ENCODE measurements at regions not wholly inside any gene's neighbourhood (a gene's known extent, or its start where the extent isn't known, plus 50 kb on each side); places are given as distances from the start of the nearest gene placed in this dataset. TPM values are rescaled to one million over a fixed set of nuclear protein-coding genes. Genes with fewer than 3 reads are reported as not detected.
A peak's percentile ranks its signal among the peaks of the same experiment; 100 is the strongest.

DNA sequence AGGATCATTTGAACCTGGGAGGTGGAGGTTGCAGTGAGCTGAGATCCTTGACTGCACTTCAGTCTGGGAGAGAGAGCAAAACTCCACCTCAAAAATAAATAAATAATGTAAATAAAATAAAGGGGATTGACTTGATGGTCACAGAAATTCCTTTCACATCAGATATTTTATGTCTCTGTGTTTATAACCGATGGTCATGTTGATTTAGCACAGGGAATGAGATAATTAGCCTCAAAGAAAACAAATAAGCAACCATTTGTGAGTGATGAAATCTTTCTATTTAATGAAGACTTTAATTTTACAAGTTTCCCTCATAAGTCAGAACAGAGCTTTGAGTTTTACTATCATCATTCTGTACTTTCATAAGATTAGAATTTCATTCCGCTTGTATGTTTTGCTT, 64.8 kb upstream of the NUPR2 start:
- no peak for DNase-seq
- Histone ChIP-seq H4K20me1 (ENCODE audit: insufficient read depth) (no peaks in the 10 kb centered on the region), H3K4me3 (no peak overlapping the region), H3K36me3 (ENCODE audit: low read depth) (no peaks in the 10 kb centered on the region), H3K4me2 (ENCODE audit: unreplicated experiment) (no peak overlapping the region), H3K9me3 (ENCODE audit: low read depth) (no peaks in the 10 kb centered on the region), H3K79me2 (ENCODE audit: insufficient read depth) (no peaks in the 10 kb centered on the region), H3K27me3 (replicated peaks; ENCODE audit: insufficient read depth) (no peaks in the 10 kb centered on the region), H3K27ac (no peak overlapping the region), H3K4me1 (ENCODE audit: insufficient read depth) (no peaks in the 10 kb centered on the region), H3F3A (ENCODE audit: insufficient read depth) (no peaks in the 10 kb centered on the region), H3K9ac (no peak overlapping the region), H2AFZ (no peak overlapping the region), H3K9me2 (ENCODE audit: insufficient read depth) (no peaks in the 10 kb centered on the region)
- in situ Hi-C loops (cut with MboI), result no loop called here
- TF ChIP-seq EZH2 (IDR thresholded peaks at IDR 0.05; ENCODE audit: insufficient read depth, poor library complexity, severe bottlenecking) (no peak), EZH2phosphoT487 (IDR thresholded peaks at IDR 0.05; ENCODE audit: insufficient read depth, low read depth) (no peak)
- 23% methylated on average over 2 of the region's 2 CpGs for WGBS, 2 experiments (ENCODE audit: low coverage in 1 of 2, low lambda C conversion rate in 2 of 2, missing lambda C conversion rate in 2 of 2)

DNA sequence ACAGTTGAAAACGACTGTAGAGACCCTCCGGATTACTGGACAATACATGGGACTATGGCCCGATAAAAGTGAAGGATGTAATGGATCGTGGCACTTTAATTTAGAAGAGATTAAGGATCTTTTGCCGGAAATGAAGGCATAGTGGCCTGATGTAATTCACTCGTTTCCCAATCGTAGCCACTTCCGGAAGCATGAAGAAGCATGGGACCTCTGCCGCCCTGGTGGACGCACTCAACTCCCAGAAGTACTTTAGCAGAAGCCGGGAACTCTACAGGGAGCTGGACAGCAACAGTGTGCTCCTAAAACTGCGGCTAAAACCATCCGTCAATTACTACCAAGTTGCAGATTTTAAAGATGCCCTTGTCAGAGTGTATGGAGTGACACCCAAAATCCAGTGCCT, 59.6 kb upstream of the NUPR2 start:
- Histone ChIP-seq H3K9me3 (ENCODE audit: low read depth) (no peaks in the 10 kb centered on the region), H3F3A (ENCODE audit: insufficient read depth) (no peaks in the 10 kb centered on the region), H3K27me3 (replicated peaks; ENCODE audit: insufficient read depth) (no peaks in the 10 kb centered on the region), H3K9me2 (ENCODE audit: insufficient read depth) (no peaks in the 10 kb centered on the region), H3K4me3 (0 out of 2 replicates have a peak overlapping the region, but pooled peaks have one; percentile 11), H3K4me2 (ENCODE audit: unreplicated experiment) (no peak overlapping the region), H3K27ac (no peak overlapping the region), H3K36me3 (ENCODE audit: low read depth) (no peaks in the 10 kb centered on the region), H4K20me1 (ENCODE audit: insufficient read depth) (no peaks in the 10 kb centered on the region), H2AFZ (peak overlapping the region; percentile 38; the same call in 1 of the 2 replicates), H3K9ac (no peak overlapping the region), H3K4me1 (ENCODE audit: insufficient read depth) (no peaks in the 10 kb centered on the region), H3K79me2 (ENCODE audit: insufficient read depth) (no peaks in the 10 kb centered on the region)
- peak; percentile 26 for DNase-seq
- TF ChIP-seq EZH2phosphoT487 (IDR thresholded peaks at IDR 0.05; ENCODE audit: insufficient read depth, low read depth) (no peak), EZH2 (IDR thresholded peaks at IDR 0.05; ENCODE audit: insufficient read depth, poor library complexity, severe bottlenecking) (no peak)
- in situ Hi-C loops (cut with MboI), result no loop called here
- WGBS, 2 experiments (ENCODE audit: low coverage in 1 of 2, low lambda C conversion rate in 2 of 2, missing lambda C conversion rate in 2 of 2), result 10 to 14% methylated on average over 13 of the region's 13 CpGs

DNA sequence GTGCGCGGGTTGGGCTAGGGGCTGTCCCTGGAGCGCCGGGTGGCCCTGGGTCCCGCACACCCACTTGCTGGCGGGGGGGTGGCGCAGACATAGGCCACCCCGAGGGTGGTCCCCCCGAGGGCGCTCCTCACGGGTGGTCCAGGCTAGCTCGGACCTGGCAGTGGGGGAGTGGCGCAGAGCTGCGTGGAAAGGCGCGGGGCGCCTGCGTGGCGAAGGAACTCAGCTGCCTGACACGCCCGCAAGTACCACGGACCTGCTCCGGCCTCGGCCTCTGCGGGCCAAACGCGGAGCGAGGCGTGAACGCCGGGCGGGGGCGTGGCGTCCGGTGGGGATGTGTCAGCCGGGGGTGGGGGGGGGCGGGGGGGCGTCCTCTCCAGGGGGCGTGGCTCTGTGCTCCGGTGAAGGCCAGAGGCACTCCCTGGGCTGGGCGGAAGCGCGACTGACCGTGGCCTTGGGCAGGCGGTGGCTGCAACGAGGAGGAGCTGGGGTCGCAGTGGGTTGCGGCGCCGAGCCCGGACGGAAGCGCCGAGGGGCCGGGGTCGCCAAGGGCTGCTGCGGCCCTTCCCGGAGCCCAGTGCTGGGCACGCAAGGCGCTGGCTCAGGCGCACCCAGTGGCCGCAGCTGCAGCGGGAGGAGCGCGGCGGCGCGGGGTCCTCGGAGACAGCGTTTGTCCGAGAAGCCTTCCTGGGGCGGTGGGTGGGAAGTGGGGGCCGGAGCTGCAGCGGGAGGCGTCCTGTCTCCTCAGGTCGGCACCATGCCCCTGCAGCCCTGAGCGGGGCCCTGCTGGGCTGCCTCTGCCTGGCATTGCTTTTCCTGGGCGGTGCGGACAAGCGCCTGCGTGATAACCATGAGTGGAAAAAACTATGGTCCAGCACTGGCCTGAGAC, 58.9 kb upstream of the NUPR2 start:
- Histone ChIP-seq H2AFZ (peak overlapping the region; percentile 38; the same call in 1 of the 2 replicates), H3K9me3 (ENCODE audit: low read depth) (no peaks in the 10 kb centered on the region), H3K27ac (no peak overlapping the region), H3K4me3 (0 out of 2 replicates have a peak overlapping the region, but pooled peaks have one; percentile 11), H3K9me2 (ENCODE audit: insufficient read depth) (no peaks in the 10 kb centered on the region), H3K79me2 (ENCODE audit: insufficient read depth) (no peaks in the 10 kb centered on the region), H3K27me3 (replicated peaks; ENCODE audit: insufficient read depth) (no peaks in the 10 kb centered on the region), H3K9ac (no peak overlapping the region), H4K20me1 (ENCODE audit: insufficient read depth) (no peaks in the 10 kb centered on the region), H3F3A (ENCODE audit: insufficient read depth) (no peaks in the 10 kb centered on the region), H3K4me2 (ENCODE audit: unreplicated experiment) (no peak overlapping the region), H3K4me1 (ENCODE audit: insufficient read depth) (no peaks in the 10 kb centered on the region), H3K36me3 (ENCODE audit: low read depth) (no peaks in the 10 kb centered on the region)
- in situ Hi-C loops (cut with MboI), result no loop called here
- WGBS, 2 experiments (ENCODE audit: low coverage in 1 of 2, low lambda C conversion rate in 2 of 2, missing lambda C conversion rate in 2 of 2), result 5 to 9% methylated on average over 45 to 58 of the region's 81 CpGs
- DNase-seq, result peak; percentile 13
- TF ChIP-seq EZH2 (IDR thresholded peaks at IDR 0.05; ENCODE audit: insufficient read depth, poor library complexity, severe bottlenecking) (no peak), EZH2phosphoT487 (IDR thresholded peaks at IDR 0.05; ENCODE audit: insufficient read depth, low read depth) (no peak)

DNA sequence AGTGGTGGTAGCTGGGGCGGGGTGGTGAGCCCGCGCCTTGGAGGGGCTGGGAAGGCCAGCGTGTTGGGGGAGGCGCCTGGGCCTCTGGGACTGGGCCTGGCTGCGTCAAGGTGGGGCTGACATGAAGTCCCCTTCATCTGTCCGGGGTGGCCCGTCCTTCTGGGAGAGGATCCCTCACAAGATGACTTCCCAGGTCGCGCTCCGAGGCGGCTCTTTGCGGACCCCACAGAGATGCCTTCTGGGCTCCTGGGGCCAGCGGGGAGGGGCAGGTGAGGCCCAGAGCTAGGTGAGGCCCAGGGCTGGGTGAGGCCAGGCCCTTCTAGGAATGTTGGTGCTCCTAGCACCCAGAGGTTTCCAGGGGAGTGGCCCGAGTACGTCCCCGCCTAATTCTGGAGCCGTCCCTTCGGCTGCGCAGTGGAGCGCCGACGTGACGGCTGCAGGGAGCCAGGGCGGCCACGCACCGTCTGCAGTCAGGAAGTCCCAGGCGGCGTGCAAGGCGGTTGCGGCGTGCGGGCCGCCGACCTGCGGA, 58.2 kb upstream of the NUPR2 start:
- Histone ChIP-seq H3K27ac (no peak overlapping the region), H3K9me3 (ENCODE audit: low read depth) (no peaks in the 10 kb centered on the region), H3F3A (ENCODE audit: insufficient read depth) (no peaks in the 10 kb centered on the region), H3K36me3 (ENCODE audit: low read depth) (no peaks in the 10 kb centered on the region), H3K4me1 (ENCODE audit: insufficient read depth) (no peaks in the 10 kb centered on the region), H3K9ac (no peak overlapping the region), H3K79me2 (ENCODE audit: insufficient read depth) (no peaks in the 10 kb centered on the region), H3K4me2 (ENCODE audit: unreplicated experiment) (no peak overlapping the region), H3K9me2 (ENCODE audit: insufficient read depth) (no peaks in the 10 kb centered on the region), H3K27me3 (replicated peaks; ENCODE audit: insufficient read depth) (no peaks in the 10 kb centered on the region), H2AFZ (no peak overlapping the region), H3K4me3 (no peak overlapping the region), H4K20me1 (ENCODE audit: insufficient read depth) (no peaks in the 10 kb centered on the region)
- in situ Hi-C loops (cut with MboI), result no loop called here
- TF ChIP-seq EZH2 (IDR thresholded peaks at IDR 0.05; ENCODE audit: insufficient read depth, poor library complexity, severe bottlenecking), result no peak
- TF ChIP-seq EZH2phosphoT487 (IDR thresholded peaks at IDR 0.05; ENCODE audit: insufficient read depth, low read depth), result no peak
- DNase-seq, result no peak
- WGBS, 2 experiments (ENCODE audit: low coverage in 1 of 2, low lambda C conversion rate in 2 of 2, missing lambda C conversion rate in 2 of 2), result 44 to 45% methylated on average over 21 to 27 of the region's 36 CpGs

Small RNAs in the stretch of these regions (small RNA-seq; reads per million reads assigned to genes)
- not detected for gene AC092447.9 (ENCODE audit: low read depth, low replicate concordance)
- not detected for gene RNU6-1052P (ENCODE audit: low read depth, low replicate concordance)
- gene RNU6-1335P (ENCODE audit: low read depth, low replicate concordance), result not detected
- not detected for gene SEPT14P24 (ENCODE audit: low read depth, low replicate concordance)

All from GM23248 (cell line).